Tongue (tissue), 1 donor: ENCODE measurements at regions not wholly inside any gene's neighbourhood (a gene's known extent, or its start where the extent isn't known, plus 50 kb on each side); places are given as distances from the start of the nearest gene placed in this dataset.
"Not testable (repeated sequence)": the region's sequence is repeated elsewhere in the genome, so short reads cannot be mapped to it uniquely, and the experiment has no call there.

Source experiments
- DNase-seq: peaks from one replicate; pipeline ENCODE4 v3.0.0-alpha.2; 2015

DNA sequence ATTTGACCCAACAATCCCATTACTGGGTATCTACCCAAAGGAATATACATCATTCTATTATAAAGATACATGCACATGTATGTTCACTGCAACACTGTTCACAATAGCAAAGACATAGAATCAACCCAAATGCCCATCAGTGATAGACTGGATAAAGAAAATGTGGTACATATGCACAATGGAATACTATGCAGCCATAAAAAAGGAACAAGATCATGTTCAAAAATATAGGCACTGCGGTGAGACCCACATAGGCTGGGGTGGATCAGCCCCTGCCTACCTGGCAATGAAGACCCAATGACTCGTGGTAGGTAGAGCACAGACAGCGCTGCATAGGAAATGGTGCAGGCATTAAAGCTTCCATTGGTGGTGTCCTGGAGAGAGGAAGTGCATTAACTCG lies 88.6 kb upstream of the NFIL3 start:
- DNase-seq = not testable (repeated sequence)

DNA sequence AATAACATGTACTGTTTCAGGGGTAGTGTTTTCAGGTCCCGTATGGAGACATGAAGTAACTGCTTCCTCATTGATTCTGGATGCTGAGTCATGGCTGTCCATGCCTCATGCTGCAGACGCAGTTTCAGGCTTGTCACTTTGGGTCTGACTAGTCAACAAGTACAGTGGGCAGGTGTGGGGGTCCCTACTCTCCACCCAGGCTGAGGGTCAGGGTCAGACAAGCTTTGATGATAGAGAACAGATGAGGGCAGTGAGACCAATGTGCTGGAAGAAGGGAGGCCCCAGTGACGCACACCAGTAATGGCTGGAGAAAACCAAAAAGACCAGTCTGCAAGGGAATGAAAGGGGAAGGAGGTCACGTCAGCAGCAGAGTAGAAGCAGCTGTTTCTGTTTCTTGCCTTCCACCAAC lies 80.0 kb upstream of the NFIL3 start:
- DNase-seq = no peak

DNA sequence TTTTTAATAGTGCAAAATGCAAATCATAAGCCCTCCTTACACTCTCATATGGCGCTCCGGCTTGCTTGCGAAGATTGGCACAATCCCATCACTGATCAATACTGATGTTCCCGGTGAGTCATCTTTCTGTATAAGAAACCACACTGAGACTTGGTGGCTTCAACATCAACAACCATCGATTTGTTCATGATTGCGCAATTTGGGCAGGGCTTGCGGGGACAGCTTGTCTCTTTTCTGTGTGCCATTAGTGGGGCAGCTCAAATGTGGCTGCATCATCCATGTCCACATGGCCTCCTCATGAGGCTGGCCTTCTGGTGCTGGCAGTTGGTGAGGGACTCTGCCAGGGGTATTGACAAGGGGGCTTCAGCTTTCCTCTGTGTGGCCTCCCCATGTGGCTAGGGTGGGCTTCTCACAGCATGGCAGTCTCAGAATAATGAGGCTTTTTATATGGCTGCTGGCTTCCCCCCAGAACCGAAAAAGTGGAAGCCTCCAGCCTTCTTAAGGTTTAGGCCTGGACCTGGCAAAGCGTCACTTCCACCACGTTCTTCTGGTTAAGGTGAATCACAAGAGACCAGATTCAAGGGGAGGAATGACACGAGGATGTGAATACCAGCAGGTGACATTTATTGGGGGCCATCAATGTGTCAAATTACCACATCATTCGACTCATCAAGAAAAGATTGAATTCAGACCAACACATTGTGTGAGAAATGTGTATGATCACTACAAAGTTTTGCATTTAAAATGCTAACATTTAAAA lies 79.5 kb upstream of the NFIL3 start:
- DNase-seq = no peak

DNA sequence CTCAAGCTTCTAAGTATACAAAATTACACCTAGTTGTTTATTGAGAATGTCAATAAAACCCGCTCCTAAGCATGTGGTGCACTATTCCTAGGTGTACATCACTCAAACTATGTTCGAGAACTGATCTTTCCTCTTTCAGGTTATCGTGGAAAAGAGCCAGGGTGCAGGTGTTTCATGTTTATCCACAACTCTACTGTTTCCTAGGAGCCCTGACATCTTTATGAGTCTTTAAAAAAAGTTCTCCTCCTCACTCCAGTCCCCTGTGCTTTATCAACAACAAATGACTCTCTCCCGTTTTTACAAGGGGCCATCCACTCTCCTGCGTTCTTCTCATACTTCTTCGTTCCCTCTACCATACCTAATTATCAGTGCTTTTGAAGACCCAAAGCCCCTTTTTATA lies 78.8 kb upstream of the NFIL3 start:
- DNase-seq = no peak

DNA sequence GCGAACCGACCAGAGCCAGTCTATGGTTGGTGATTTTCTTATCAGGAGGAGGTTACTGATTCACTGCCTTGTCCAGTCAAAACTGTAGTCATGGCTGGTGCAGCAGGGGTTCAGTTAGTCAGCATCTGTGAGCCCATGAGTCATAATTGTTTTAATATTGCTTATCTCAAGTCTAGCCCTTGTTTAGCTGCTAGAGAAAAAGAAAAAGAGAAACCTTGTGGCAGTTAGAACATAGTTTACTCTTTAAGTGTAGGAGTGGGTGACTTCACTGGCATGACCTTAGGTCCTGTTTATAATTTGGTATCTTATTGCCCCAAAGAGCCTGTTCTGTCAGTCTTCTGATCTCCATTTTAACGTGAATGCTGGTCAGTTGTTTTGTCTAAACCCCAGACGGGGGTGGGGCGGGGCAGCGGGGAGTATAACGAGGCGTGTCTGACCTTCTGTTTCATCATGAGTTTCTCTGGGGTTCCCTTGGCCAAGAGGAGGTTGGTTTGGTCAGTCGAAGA lies 76.9 kb upstream of the NFIL3 start:
- no peak for DNase-seq

DNA sequence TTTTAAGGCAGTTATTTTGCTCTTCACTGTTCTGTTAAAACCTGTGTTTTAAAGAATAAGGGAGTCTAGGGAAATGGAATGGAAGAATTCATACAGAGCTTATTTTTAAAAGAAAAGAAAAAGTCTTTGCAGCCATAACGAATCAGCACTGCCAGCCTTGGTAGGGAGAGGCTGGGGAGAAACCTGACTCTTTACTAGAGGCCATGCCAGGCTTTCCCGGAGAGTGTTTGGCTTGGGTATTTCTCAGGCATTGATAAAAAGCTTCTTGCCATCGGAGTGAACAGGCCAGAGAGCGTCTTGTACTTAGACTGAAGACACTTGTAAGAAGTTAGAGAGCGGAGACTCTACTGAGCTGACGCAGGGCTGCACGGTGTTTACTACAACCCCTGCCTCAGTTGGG lies 72.7 kb upstream of the NFIL3 start:
- DNase-seq = peak; percentile 47

DNA sequence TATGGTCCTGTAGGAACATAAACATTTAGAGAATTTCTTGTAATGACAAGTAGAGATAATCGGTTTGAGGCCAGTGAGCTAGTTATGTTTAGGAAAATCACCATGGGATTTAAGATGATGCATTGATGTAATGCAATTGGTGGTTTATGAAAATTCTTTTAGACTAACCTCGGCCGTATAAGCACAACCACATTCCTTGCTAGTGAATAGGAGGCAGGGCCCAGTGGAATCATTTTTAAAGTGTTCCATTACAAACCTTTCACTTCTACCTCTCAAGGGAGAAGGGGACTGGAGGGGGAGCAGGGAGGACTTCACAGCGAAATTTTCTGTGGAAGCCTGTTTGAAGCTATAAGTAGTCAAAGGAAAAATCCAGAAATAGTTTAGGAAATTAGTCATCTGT lies 71.8 kb upstream of the NFIL3 start:
- peak; percentile 35 for DNase-seq

DNA sequence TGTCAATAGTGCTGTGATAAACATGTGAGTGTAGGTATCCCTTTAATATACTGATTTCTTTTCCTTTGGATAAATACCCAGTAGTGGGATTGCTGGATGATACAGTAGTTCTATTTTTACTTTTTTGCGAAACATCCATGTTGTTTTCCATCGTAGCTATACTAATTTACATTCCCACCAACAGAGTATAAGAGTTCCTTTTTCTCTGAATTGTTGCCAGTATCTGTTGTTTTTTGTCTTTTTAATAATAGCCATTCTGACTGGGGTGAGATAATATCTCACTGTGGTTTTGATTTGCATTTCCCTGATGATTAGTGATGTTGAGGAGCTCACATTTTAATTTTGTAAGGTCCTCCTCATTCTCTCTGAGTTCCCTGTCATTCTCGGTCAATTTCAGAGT lies 71.1 kb upstream of the NFIL3 start:
- DNase-seq = no peak

DNA sequence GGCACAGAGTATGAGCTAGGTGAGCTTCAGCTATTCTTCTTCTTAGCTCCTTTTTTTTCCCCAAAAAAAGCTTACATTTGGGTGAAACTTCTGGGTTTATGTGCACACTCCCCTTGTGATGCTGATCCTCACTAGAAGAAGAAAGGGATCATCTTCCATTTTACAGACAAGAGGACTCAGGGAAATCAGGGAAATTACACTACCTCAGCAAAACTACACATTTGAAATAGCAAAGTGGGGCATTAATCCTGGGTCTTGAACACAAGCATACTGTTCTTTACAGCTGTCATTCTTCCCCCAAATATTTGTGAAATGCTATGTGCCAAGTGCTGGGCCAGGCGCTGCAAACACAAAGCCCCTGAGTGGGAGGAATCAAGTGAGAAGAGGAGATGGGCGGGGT lies 68.6 kb upstream of the NFIL3 start:
- no peak for DNase-seq

DNA sequence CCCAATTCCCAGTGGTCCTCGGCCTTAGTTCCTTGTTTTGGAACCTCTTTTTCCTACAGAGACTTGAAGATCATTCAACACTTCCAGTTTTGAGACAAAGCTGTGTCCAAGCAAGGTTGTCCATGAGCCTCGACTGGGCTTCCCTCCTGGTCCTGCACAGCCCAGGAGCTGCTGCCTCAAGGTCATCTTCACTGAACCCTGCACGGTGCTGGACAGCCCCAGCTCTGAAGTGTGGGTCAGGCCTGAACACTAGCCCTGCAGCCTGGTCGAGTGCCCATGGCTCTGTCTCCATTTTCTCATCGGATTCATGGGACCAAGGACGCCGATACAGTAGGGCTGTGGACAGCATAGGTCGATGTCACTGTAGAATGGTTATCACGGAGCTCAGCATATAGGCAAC lies 68.0 kb upstream of the NFIL3 start:
- DNase-seq = no peak

DNA sequence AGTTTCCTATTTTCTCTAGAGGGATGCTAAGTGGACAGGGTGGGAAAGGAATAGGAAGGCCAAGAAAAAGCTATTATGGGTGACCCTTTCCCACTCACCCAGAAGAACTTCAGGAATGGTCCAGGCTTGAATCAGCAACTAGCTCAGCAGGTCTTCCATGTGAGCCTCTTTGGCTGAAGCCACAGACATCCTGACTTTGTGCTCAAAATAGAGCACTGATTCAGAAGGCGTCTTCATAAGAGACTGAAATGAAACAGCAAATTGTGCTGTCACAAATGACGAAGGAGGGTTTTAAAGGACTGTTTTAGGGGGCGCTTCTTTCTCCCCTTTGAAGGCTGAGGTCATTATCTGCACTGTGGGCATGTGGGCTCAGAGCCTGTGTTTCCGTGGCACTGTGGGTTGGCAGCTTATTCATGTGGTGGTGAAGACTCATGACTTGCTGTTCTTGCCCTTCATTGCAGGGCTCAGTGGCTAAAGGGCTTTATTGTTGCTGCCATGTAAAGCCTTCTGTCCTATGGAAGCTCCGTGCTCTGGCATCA lies 65.8 kb upstream of the NFIL3 start:
- peak; percentile 12 for DNase-seq

DNA sequence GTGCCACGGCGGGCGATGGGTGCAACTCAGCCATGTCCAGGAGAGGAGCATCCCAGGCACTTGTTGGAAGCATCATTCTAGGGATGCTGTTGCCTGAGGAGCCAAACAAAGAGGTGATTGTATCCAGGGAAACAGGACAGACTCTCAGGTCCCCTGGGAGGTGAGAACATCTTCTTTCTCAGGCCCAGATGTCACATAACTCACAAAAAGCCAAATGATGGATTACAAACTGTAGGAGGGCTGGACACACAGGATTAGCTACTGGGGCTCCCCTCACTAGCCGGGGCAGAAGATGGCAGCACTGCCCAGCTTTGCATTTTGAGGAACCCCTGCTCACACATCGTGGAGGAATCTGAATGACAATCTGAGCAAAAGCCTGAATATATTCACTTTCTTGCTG lies 64.7 kb upstream of the NFIL3 start:
- no peak for DNase-seq

DNA sequence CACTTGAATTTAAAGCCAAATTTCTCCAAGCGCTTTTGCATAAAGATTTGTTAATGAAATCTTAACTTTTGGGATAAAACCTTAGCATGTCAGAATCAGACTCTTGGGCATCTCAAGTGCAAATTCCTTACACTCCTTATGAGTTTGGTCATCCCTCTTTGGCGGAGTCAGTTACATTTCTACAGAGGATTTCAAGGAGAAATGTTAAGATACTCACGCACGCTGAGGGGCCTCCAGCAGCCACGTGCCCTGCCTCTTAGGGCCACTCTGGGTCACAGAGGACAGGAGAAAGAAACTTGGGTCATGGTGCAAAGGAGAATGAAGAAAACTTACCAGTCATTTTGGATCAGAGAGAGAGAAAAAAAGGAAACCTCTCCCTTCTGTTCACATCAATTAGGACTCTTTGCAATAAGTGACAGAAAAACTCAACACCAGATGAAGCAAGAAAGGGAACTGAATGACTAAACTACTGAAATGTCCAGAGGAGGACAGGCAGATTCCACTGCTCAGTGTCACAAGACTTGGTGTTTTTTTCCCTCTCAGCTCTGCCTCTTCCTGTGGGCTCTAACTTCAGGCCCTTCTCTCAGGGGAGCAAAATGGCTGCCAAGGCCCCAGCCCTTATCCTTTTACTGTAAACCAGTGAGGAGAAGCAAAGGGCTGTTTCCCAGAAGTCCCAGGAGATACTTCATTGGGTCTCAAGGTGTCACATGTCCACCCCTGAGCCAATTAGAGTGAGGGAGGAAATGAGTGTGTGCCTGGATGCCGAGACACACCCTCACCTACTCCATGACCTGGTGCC lies 63.3 kb upstream of the NFIL3 start:
- no peak for DNase-seq

DNA sequence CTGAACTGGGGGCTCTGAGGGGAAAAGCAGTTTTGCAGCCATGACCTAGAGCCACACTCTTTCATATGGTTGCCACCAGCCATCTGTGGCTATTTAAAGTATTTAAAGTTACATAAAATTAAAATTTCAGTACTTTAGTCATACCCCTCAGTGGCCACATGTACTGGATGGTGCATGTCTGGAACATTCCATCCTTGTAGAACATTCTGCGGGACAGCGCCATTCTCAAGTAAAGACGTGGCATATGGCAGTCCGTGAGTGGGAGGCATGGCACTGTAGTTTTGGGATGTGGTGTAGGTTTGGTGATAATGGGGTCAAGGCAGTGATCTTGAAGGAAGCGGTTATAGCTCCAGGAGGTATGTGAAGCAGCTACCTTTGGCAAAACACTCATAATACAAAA lies 61.4 kb upstream of the NFIL3 start:
- no peak for DNase-seq

DNA sequence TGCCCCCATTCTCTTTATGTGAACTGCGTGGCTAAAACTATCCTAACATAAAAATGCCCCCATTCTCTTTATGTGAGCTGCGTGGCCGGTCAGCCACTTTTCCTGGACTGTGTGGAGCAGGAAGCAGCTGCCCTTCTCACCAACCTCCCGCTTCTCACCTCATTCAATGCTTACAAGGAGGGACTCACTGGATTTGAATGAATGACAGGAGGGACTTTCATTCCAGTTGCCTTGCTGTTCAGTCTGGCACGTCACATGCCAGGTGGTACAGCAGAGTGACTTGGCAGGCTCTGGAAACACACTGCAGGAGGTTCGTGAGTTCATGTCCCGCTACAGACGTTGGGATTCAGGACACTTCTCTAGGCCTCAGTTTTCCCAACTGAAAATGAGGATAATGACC lies 60.2 kb upstream of the NFIL3 start:
- peak; percentile 56 for DNase-seq

DNA sequence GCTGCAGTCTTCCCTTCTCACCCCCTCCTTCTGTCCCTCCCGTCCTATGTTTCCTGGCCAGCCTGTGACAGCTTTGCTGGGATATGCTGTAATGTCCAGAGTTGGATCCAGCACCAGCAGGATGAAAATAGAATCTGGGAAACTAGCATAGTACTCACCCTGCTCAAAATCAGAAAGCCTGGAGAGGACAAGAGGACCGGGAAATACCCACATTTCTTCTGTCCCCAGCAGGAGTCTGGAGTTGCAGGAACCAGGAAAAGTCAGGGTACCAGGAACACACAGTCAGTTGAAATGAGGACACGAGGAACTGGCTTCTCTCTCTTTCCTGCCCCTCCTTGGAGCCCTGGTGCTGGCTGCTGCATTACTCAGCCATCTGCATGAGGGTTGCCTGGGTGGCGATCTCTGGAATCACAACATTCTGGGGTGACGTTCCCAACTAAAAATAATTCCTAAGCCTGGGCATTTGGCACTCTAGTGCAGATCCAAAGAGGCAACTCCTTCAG lies 59.6 kb upstream of the NFIL3 start:
- peak; percentile 60 for DNase-seq

DNA sequence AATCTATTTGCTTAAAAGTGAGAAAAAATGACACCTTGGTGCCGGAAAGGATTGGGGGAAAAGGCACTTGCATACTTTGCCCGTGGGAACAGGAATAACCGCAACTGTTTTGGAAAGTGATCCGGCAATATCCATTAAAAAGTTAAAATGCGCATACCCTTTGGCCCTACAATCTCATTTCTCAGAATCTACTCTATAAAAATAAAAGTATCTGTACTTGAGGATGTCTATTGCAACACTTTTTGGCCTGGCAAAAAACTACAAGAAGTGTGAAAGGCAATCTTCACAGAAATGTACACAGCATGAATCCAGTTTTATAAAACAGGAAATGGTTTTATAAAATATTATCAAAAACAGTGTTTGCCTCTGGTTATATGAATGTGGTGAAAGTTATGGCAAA lies 58.3 kb upstream of the NFIL3 start:
- no peak for DNase-seq

DNA sequence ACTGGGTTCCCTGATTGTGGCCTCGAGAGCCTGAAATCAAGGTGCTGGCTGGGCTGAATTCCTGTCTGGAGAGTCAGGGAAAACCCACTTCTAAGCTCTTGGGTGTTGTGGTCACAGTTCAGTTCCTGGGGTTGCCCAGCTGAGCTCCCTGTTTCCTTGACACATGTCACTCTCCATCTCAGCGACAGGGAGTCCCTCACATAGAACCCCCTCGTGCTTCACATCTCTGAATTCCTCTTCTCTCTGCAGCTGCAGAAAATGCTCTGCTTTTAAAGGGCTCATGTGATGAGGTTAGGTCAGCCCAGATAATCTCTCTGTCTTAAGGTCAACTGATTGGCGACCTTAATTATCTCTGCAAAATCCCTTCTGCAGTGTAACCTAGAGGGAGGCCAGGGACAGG lies 53.5 kb upstream of the NFIL3 start:
- DNase-seq = no peak

DNA sequence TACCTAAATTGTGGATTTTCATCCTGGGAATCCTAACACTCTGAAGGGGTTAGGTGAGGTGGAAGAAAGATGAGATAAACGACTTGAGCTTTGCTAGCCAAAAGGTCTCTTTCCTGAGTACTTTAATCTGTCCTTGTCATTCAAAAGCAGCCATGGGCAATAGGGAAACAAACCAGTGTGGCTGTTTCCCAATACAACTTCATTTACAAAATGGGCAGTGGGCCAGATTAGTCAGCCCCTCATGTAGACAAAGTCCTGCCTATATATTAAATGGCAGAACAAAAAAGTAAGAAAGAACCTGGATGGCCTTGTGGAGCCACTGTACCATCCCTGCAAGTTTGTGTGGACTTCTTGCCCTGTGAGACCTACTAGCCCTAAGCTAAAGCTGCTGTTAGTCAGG lies 51.0 kb upstream of the NFIL3 start:
- DNase-seq = no peak
